Cardiac muscle cell (in vitro differentiated cells and primary cell): ENCODE measurements at regions not wholly inside any gene's neighbourhood (a gene's known extent, or its start where the extent isn't known, plus 50 kb on each side); places are given as distances from the start of the nearest gene placed in this dataset.
"Not testable (repeated sequence)": the region's sequence is repeated elsewhere in the genome, so short reads cannot be mapped to it uniquely, and the experiment has no call there.

ENCODE experiments used
- DNase-seq, 2 donors: peaks; one replicate each; pipeline versions ENCODE4 v3.0.0 to v3.0.0-alpha.2; 2010 to 2017; ENCODE audit warnings: low read depth in 1 of 2, low spot score in 1 of 2
- H3K27ac ChIP-seq: fragments of 200-600 bp; sonication (generic); 2 replicates; pipeline ENCODE4 v1.5.1; 2016
- H3K27me3 ChIP-seq: fragments of 200-600 bp; sonication (generic); 2 replicates; pipeline ENCODE4 v1.6.0; 2016; ENCODE audit warnings: control low read depth
- H3K36me3 ChIP-seq: fragments of 200-600 bp; sonication (generic); 2 replicates; pipeline ENCODE4 v1.5.1; 2016; ENCODE audit warnings: control low read depth
- H3K4me1 ChIP-seq: fragments of 200-600 bp; sonication (generic); 2 replicates; pipeline ENCODE4 v1.8.1; 2017; ENCODE audit warnings: low read depth, mild to moderate bottlenecking, mixed run types
- H3K4me3 ChIP-seq: fragments of 200-600 bp; sonication (generic); 2 replicates; pipeline ENCODE4 v1.5.1; 2016; ENCODE audit warnings: mild to moderate bottlenecking
- H3K9me3 ChIP-seq: fragments of 200-600 bp; sonication (generic); 2 replicates; pipeline ENCODE4 v1.5.1; 2017; ENCODE audit warnings: low read depth, mild to moderate bottlenecking, control low read depth
- CTCF ChIP-seq: IDR thresholded peaks from 2 replicates; pipeline ENCODE4 v1.5.1; 2012; ENCODE audit warnings: low read depth, mild to moderate bottlenecking, low read length

- no peak for TF ChIP-seq CTCF
Observed at GRCh38 chr10:45548068-45548467, 124.5 kb downstream of the ZFAND4 start.

GRCh38 chr10:45547207-45547606 lies 125.4 kb downstream of the ZFAND4 start:
- no peaks in the 10 kb centered on the region for H3K4me1 ChIP-seq
- H3K4me3 ChIP-seq: no peak overlapping the region
- H3K9me3 ChIP-seq: no peaks in the 10 kb centered on the region
- H3K36me3 ChIP-seq: no peaks in the 10 kb centered on the region
- no peak overlapping the region for H3K27ac ChIP-seq
- no peaks in the 10 kb centered on the region for H3K27me3 ChIP-seq
- no peak for TF ChIP-seq CTCF
- DNase-seq: no peak

More at GRCh38 chr10:45548068-45548467, 124.5 kb downstream of the ZFAND4 start:
- Histone ChIP-seq H3K27ac (no peak overlapping the region), H3K9me3 (no peaks in the 10 kb centered on the region), H3K27me3 (no peaks in the 10 kb centered on the region), H3K4me1 (no peaks in the 10 kb centered on the region), H3K4me3 (no peak overlapping the region), H3K36me3 (no peaks in the 10 kb centered on the region)
- DNase-seq: no peak

- no peak overlapping the region for H3K4me3 ChIP-seq
- no peak for TF ChIP-seq CTCF
- H3K9me3 ChIP-seq: no peaks in the 10 kb centered on the region
- no peak for DNase-seq
- no peaks in the 10 kb centered on the region for H3K36me3 ChIP-seq
- H3K4me1 ChIP-seq: no peaks in the 10 kb centered on the region
- no peak overlapping the region for H3K27ac ChIP-seq
- no peaks in the 10 kb centered on the region for H3K27me3 ChIP-seq
Observed at GRCh38 chr10:45545150-45545549, 127.4 kb downstream of the ZFAND4 start.

- no peak for TF ChIP-seq CTCF
- Histone ChIP-seq H3K27ac (no peak overlapping the region), H3K9me3 (no peaks in the 10 kb centered on the region), H3K27me3 (no peaks in the 10 kb centered on the region), H3K36me3 (no peaks in the 10 kb centered on the region), H3K4me3 (no peak overlapping the region), H3K4me1 (no peaks in the 10 kb centered on the region)
- no peak for DNase-seq
Observed at GRCh38 chr10:45544191-45544590, 128.4 kb downstream of the ZFAND4 start.

- H3K9me3 ChIP-seq, H3K27me3 ChIP-seq, H3K4me1 ChIP-seq, H3K36me3 ChIP-seq, DNase-seq, H3K4me3 ChIP-seq, H3K27ac ChIP-seq: not testable (repeated sequence)
Observed at GRCh38 chr10:45541032-45541431, 131.5 kb downstream of the ZFAND4 start.

- H3K9me3 ChIP-seq, H3K4me3 ChIP-seq, H3K27ac ChIP-seq, H3K36me3 ChIP-seq, H3K4me1 ChIP-seq, H3K27me3 ChIP-seq, DNase-seq: not testable (repeated sequence)
Observed at GRCh38 chr10:45540589-45540988, 132.0 kb downstream of the ZFAND4 start.

GRCh38 chr10:45539569-45539968 lies 133.0 kb downstream of the ZFAND4 start:
- not testable (repeated sequence) for H3K27ac ChIP-seq, DNase-seq, H3K4me1 ChIP-seq, H3K27me3 ChIP-seq, H3K36me3 ChIP-seq, H3K9me3 ChIP-seq, H3K4me3 ChIP-seq
